Calu3 (cell line): ENCODE measurements at regions not wholly inside any gene's neighbourhood (a gene's known extent, or its start where the extent isn't known, plus 50 kb on each side); places are given as distances from the start of the nearest gene placed in this dataset.

Experiments used
- BruUV-seq: library from RNA; stranded (reverse); fragments of 400-500 nt; replicated peaks from 2 replicates; lab custom pipeline; 2021; lab: Mats Ljungman, UMichigan
- CTCF ChIA-PET: fragments of 300-600 bp; sonication (Branson Sonifier 250); formaldehyde crosslinking; loops from one replicate; lab custom pipeline; 2022; ENCODE audit warnings: antibody characterized with exemption; lab: Charles Lee
- DNase-seq: peaks from one replicate; pipeline ENCODE4 v3.0.0; 2022
- H3K27ac Mint-ChIP-seq: one replicate; pipeline ENCODE4 v1.8.0; 2022; ENCODE audit warnings: mixed read lengths; ENCODE audit not compliant: unreplicated experiment
- H3K27me3 Mint-ChIP-seq: one replicate; pipeline ENCODE4 v1.8.0; 2022; ENCODE audit warnings: mixed read lengths; ENCODE audit not compliant: unreplicated experiment
- H3K36me3 Mint-ChIP-seq: one replicate; pipeline ENCODE4 v1.8.0; 2022; ENCODE audit warnings: mild to moderate bottlenecking, moderate library complexity, mixed read lengths; ENCODE audit not compliant: insufficient read depth, unreplicated experiment
- H3K4me1 Mint-ChIP-seq: one replicate; pipeline ENCODE4 v1.8.0; 2022; ENCODE audit warnings: mild to moderate bottlenecking, low read depth, mixed read lengths; ENCODE audit not compliant: unreplicated experiment
- H3K4me3 Mint-ChIP-seq: one replicate; pipeline ENCODE4 v1.8.0; 2022; ENCODE audit warnings: mild to moderate bottlenecking, low read depth, moderate library complexity, mixed read lengths; ENCODE audit not compliant: unreplicated experiment
- H3K9me3 Mint-ChIP-seq: one replicate; pipeline ENCODE4 v1.8.0; 2022; ENCODE audit warnings: low read depth, mixed read lengths; ENCODE audit not compliant: unreplicated experiment
- intact Hi-C: fragments of 100-400 bp; cut with micrococcal nuclease; formaldehyde crosslinking; loops from one replicate; pipeline ENCODE4 v1.10.0; 2022; ENCODE audit not compliant: unreplicated experiment
- TF ChIP-seq, protein P1 (sequence below): fragments of 200-600 bp; IDR thresholded peaks from one replicate; pipeline ENCODE4 v1.8.0; 2022; ENCODE audit warnings: antibody characterized with exemption; ENCODE audit not compliant: unreplicated experiment

DNA sequence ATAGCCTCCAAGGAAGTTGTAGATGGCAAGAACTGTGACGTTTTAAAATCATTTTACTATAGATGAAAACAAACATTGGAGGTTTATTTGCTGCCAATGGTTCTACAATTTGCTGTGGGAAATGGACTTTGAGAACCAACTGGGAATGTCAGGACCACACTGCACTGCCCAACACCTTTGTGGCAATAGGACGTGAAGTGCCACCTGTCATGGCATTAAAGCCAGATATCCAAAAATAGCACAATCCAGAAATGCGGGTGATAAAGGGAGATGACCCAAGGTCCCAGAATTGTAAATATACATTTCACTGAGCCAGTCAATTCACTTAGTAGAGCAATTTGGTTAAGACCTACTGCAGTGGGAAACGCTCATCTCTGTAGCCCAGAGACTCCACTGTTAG lies 116.4 kb downstream of the MPP7 start:
- no peak overlapping the region for H3K4me3 Mint-ChIP-seq
- H3K36me3 Mint-ChIP-seq: no peaks in the 10 kb centered on the region
- H3K9me3 Mint-ChIP-seq: no peaks in the 10 kb centered on the region
- intact Hi-C loops: no loop called here
- no TSS peak for BruUV-seq
- no peaks in the 10 kb centered on the region for H3K4me1 Mint-ChIP-seq
- CTCF ChIA-PET: no interaction called here
- no peak overlapping the region for H3K27ac Mint-ChIP-seq
- TF ChIP-seq, protein P1, sequence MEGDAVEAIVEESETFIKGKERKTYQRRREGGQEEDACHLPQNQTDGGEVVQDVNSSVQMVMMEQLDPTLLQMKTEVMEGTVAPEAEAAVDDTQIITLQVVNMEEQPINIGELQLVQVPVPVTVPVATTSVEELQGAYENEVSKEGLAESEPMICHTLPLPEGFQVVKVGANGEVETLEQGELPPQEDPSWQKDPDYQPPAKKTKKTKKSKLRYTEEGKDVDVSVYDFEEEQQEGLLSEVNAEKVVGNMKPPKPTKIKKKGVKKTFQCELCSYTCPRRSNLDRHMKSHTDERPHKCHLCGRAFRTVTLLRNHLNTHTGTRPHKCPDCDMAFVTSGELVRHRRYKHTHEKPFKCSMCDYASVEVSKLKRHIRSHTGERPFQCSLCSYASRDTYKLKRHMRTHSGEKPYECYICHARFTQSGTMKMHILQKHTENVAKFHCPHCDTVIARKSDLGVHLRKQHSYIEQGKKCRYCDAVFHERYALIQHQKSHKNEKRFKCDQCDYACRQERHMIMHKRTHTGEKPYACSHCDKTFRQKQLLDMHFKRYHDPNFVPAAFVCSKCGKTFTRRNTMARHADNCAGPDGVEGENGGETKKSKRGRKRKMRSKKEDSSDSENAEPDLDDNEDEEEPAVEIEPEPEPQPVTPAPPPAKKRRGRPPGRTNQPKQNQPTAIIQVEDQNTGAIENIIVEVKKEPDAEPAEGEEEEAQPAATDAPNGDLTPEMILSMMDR: no peak
- no peak for DNase-seq
- H3K27me3 Mint-ChIP-seq: no peaks in the 10 kb centered on the region

DNA sequence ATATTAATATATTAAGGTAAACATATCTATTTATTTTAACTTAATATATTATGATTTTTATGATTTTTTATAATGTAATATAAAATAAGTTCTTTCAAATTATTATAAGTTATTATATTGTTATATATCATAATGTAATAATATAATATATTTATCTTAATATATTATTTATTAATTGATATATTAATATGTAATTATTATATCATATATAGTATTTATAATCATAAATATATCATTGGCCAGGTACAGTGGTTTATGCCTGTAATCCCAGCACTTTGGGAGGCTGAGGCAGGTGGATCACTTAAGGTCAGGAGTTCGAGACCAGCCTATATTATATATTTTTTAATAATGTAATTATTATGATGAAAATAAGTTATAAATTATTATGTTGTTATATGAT lies 118.1 kb downstream of the MPP7 start:
- no TSS peak for BruUV-seq
- H3K36me3 Mint-ChIP-seq: no peaks in the 10 kb centered on the region
- no peaks in the 10 kb centered on the region for H3K27me3 Mint-ChIP-seq
- H3K4me1 Mint-ChIP-seq: no peaks in the 10 kb centered on the region
- intact Hi-C loops: no loop called here
- TF ChIP-seq, protein P1: no peak
- no peak overlapping the region for H3K4me3 Mint-ChIP-seq
- no peak overlapping the region for H3K27ac Mint-ChIP-seq
- no peaks in the 10 kb centered on the region for H3K9me3 Mint-ChIP-seq
- DNase-seq: no peak
- CTCF ChIA-PET: no interaction called here

DNA sequence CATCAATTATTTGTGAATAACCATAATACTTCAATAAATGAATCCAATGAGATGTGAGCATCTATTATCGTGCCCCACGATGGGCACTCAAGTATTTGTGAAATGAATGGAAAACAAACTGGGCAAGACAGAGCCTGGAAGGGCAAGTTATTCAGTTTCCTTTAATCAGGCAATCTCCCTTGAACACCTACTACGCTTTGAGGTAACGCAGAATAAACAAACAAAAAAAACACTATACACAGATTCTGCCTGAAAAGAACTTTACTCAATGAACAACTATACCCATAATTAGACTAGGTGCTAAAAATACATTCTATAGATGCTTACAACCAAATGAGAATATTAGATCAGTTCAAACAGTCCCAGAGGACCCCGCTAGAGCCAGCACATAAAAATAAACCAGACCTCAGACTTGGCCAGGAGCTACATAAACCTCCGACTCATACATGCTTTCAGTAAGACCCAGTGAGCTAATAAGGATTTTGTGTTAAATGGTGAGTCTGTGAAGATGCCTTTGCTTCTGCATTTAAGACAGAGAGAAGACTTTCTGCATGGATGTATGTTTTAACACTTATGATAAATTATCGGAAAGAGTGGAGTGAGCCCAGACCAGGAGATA lies 121.3 kb downstream of the MPP7 start:
- Mint-ChIP-seq H3K27me3 (no peaks in the 10 kb centered on the region), H3K4me1 (peaks cover 17% of the 10 kb centered on the region), H3K27ac (no peak overlapping the region), H3K4me3 (no peak overlapping the region), H3K9me3 (no peaks in the 10 kb centered on the region), H3K36me3 (no peaks in the 10 kb centered on the region)
- TF ChIP-seq, protein P1: no peak
- CTCF ChIA-PET: no interaction called here
- BruUV-seq: no TSS peak
- DNase-seq: no peak
- intact Hi-C loops: no loop called here

DNA sequence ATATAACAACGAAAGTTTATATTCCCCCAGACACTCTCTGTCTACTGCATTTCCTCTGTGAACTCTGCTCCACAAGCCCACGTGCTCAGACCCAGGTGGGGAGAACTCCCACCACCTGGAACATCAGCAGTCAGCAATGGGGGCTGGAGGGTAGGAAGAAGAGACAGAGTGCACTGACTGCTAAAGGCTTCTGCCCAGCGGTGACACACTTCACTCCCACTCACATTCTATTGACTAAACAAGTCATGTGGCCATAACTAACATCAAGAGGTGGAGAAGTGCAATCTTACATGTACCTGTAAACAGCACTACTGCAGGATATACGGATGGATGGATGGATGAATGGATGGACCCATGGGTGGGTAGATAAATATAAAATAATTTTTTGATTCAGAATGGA lies 122.2 kb downstream of the MPP7 start:
- no TSS peak for BruUV-seq
- Mint-ChIP-seq H3K27ac (no peak overlapping the region), H3K36me3 (no peaks in the 10 kb centered on the region), H3K4me3 (no peak overlapping the region), H3K27me3 (no peaks in the 10 kb centered on the region), H3K9me3 (no peaks in the 10 kb centered on the region), H3K4me1 (peaks cover 17% of the 10 kb centered on the region)
- intact Hi-C loops: no loop called here
- TF ChIP-seq, protein P1: no peak
- CTCF ChIA-PET: no interaction called here
- no peak for DNase-seq
